Calu3 (cell line): ENCODE measurements at regions not wholly inside any gene's neighbourhood (a gene's known extent, or its start where the extent isn't known, plus 50 kb on each side); places are given as distances from the start of the nearest gene placed in this dataset.

Source experiments
- BruUV-seq: library from RNA; stranded (reverse); fragments of 400-500 nt; replicated peaks from 2 replicates; lab custom pipeline; 2021; lab: Mats Ljungman, UMichigan
- CTCF ChIA-PET: fragments of 300-600 bp; sonication (Branson Sonifier 250); formaldehyde crosslinking; loops from one replicate; lab custom pipeline; 2022; ENCODE audit warnings: antibody characterized with exemption; lab: Charles Lee
- DNase-seq: peaks from one replicate; pipeline ENCODE4 v3.0.0; 2022
- H3K27ac Mint-ChIP-seq: one replicate; pipeline ENCODE4 v1.8.0; 2022; ENCODE audit warnings: mixed read lengths; ENCODE audit not compliant: unreplicated experiment
- H3K27me3 Mint-ChIP-seq: one replicate; pipeline ENCODE4 v1.8.0; 2022; ENCODE audit warnings: mixed read lengths; ENCODE audit not compliant: unreplicated experiment
- H3K36me3 Mint-ChIP-seq: one replicate; pipeline ENCODE4 v1.8.0; 2022; ENCODE audit warnings: mild to moderate bottlenecking, moderate library complexity, mixed read lengths; ENCODE audit not compliant: insufficient read depth, unreplicated experiment
- H3K4me1 Mint-ChIP-seq: one replicate; pipeline ENCODE4 v1.8.0; 2022; ENCODE audit warnings: mild to moderate bottlenecking, low read depth, mixed read lengths; ENCODE audit not compliant: unreplicated experiment
- H3K4me3 Mint-ChIP-seq: one replicate; pipeline ENCODE4 v1.8.0; 2022; ENCODE audit warnings: mild to moderate bottlenecking, low read depth, moderate library complexity, mixed read lengths; ENCODE audit not compliant: unreplicated experiment
- H3K9me3 Mint-ChIP-seq: one replicate; pipeline ENCODE4 v1.8.0; 2022; ENCODE audit warnings: low read depth, mixed read lengths; ENCODE audit not compliant: unreplicated experiment
- intact Hi-C: fragments of 100-400 bp; cut with micrococcal nuclease; formaldehyde crosslinking; loops from one replicate; pipeline ENCODE4 v1.10.0; 2022; ENCODE audit not compliant: unreplicated experiment
- TF ChIP-seq, protein P1 (sequence below): fragments of 200-600 bp; IDR thresholded peaks from one replicate; pipeline ENCODE4 v1.8.0; 2022; ENCODE audit warnings: antibody characterized with exemption; ENCODE audit not compliant: unreplicated experiment

- Mint-ChIP-seq H3K36me3 (no peaks in the 10 kb centered on the region), H3K4me3 (no peak overlapping the region), H3K9me3 (no peaks in the 10 kb centered on the region), H3K27me3 (peaks cover 57% of the 10 kb centered on the region), H3K27ac (no peak overlapping the region), H3K4me1 (no peaks in the 10 kb centered on the region)
- CTCF ChIA-PET, result interaction anchor here (0.8 kb wide), 1 partner anchor 25 kb away, joined by 4 read pairs; no protein-coding TSS in a partner anchor
- BruUV-seq, result no TSS peak
- intact Hi-C loops, result no loop called here
- DNase-seq, result no peak
- TF ChIP-seq, protein P1, sequence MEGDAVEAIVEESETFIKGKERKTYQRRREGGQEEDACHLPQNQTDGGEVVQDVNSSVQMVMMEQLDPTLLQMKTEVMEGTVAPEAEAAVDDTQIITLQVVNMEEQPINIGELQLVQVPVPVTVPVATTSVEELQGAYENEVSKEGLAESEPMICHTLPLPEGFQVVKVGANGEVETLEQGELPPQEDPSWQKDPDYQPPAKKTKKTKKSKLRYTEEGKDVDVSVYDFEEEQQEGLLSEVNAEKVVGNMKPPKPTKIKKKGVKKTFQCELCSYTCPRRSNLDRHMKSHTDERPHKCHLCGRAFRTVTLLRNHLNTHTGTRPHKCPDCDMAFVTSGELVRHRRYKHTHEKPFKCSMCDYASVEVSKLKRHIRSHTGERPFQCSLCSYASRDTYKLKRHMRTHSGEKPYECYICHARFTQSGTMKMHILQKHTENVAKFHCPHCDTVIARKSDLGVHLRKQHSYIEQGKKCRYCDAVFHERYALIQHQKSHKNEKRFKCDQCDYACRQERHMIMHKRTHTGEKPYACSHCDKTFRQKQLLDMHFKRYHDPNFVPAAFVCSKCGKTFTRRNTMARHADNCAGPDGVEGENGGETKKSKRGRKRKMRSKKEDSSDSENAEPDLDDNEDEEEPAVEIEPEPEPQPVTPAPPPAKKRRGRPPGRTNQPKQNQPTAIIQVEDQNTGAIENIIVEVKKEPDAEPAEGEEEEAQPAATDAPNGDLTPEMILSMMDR, result no peak
Observed at GRCh38 chr7:25361387-25361786, 133.1 kb upstream of the NPVF start.

- Mint-ChIP-seq H3K27me3 (peaks cover 57% of the 10 kb centered on the region), H3K27ac (no peak overlapping the region), H3K4me1 (no peaks in the 10 kb centered on the region), H3K36me3 (no peaks in the 10 kb centered on the region), H3K9me3 (no peaks in the 10 kb centered on the region), H3K4me3 (no peak overlapping the region)
- TF ChIP-seq, protein P1, result no peak
- intact Hi-C loops, result no loop called here
- no TSS peak for BruUV-seq
- DNase-seq, result no peak
- CTCF ChIA-PET, result no interaction called here
Observed at GRCh38 chr7:25361863-25362262, 133.6 kb upstream of the NPVF start.

GRCh38 chr7:25368599-25369201 lies 140.4 kb upstream of the NPVF start:
- no peak for DNase-seq
- CTCF ChIA-PET, result no interaction called here
- no TSS peak for BruUV-seq
- Mint-ChIP-seq H3K36me3 (no peaks in the 10 kb centered on the region), H3K27me3 (peaks cover 37% of the 10 kb centered on the region), H3K4me1 (no peaks in the 10 kb centered on the region), H3K4me3 (no peak overlapping the region), H3K27ac (no peak overlapping the region), H3K9me3 (peaks cover 9% of the 10 kb centered on the region)
- TF ChIP-seq, protein P1, result no peak
- intact Hi-C loops, result no loop called here

DNA sequence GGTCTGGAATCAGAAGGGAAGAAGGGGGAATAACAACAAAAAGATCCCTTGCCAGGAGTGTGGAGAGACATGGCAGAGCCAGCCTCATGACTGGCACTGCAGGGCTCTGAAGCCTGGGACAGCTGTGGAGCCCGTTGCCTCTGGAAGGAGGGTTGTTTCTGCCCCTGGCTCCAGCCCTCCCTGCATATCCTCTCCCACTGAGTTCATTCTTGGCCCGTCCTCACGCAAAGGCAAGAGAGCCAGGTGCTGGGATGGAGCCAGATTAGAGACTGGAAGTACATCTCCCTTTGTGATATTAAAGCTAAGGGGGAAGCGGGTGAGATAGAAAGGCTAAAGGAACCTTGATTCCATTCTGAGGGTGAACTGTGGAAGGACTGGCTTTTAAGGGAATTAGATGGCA lies 141.5 kb upstream of the NPVF start:
- Mint-ChIP-seq H3K27me3 (peaks cover 34% of the 10 kb centered on the region), H3K4me3 (no peak overlapping the region), H3K9me3 (peaks cover 9% of the 10 kb centered on the region), H3K4me1 (no peaks in the 10 kb centered on the region), H3K36me3 (no peaks in the 10 kb centered on the region), H3K27ac (no peak overlapping the region)
- intact Hi-C loops, result no loop called here
- no TSS peak for BruUV-seq
- CTCF ChIA-PET, result interaction anchor here (1.4 kb wide), 1 partner anchor 11 kb away, joined by 3 read pairs; no protein-coding TSS in a partner anchor
- TF ChIP-seq, protein P1, result no peak
- no peak for DNase-seq
